NCI-H187 treated with DMSO at 0.1 percent for 48 hours (cell line): ENCODE measurements at regions not wholly inside any gene's neighbourhood (a gene's known extent, or its start where the extent isn't known, plus 50 kb on each side); places are given as distances from the start of the nearest gene placed in this dataset.

ENCODE experiments used
- DNase-seq: peaks from one replicate; lab custom pipeline; 2025; lab: John Stamatoyannopoulos, UW

- DNase-seq = no peak
Observed at GRCh38 chr3:30266524-30266923, 339.9 kb upstream of the TGFBR2 start.

GRCh38 chr3:30268288-30268687, 338.1 kb upstream of the TGFBR2 start:
- no peak for DNase-seq

- no peak for DNase-seq
Observed at GRCh38 chr3:30269751-30270445, 336.5 kb upstream of the TGFBR2 start.

- no peak for DNase-seq
Observed at GRCh38 chr3:30271781-30272180, 334.6 kb upstream of the TGFBR2 start.

- DNase-seq = peak; percentile 59
Observed at GRCh38 chr3:30273304-30274072, 332.9 kb upstream of the TGFBR2 start.

GRCh38 chr3:30277494-30277893, 328.9 kb upstream of the TGFBR2 start:
- no peak for DNase-seq

- no peak for DNase-seq
Observed at GRCh38 chr3:30281526-30281925, 324.9 kb upstream of the TGFBR2 start.

- DNase-seq = no peak
Observed at GRCh38 chr3:30282154-30282696, 324.2 kb upstream of the TGFBR2 start.

- DNase-seq = no peak
Observed at GRCh38 chr3:30285188-30286006, 321.0 kb upstream of the TGFBR2 start.

- no peak for DNase-seq
Observed at GRCh38 chr3:30286007-30286669, 320.3 kb upstream of the TGFBR2 start.

GRCh38 chr3:30286811-30287210, 319.6 kb upstream of the TGFBR2 start:
- DNase-seq = no peak

- no peak for DNase-seq
Observed at GRCh38 chr3:30288830-30289229, 317.6 kb upstream of the TGFBR2 start.

GRCh38 chr3:30289324-30289723, 317.1 kb upstream of the TGFBR2 start:
- DNase-seq = no peak

GRCh38 chr3:30289766-30290165, 316.6 kb upstream of the TGFBR2 start:
- no peak for DNase-seq

GRCh38 chr3:30290479-30290878, 315.9 kb upstream of the TGFBR2 start:
- no peak for DNase-seq

- no peak for DNase-seq
Observed at GRCh38 chr3:30292192-30292893, 314.1 kb upstream of the TGFBR2 start.

- no peak for DNase-seq
Observed at GRCh38 chr3:30293621-30294240, 312.7 kb upstream of the TGFBR2 start.

- peak; percentile 22 for DNase-seq
Observed at GRCh38 chr3:30294241-30294667, 312.1 kb upstream of the TGFBR2 start.

GRCh38 chr3:30297112-30297511, 309.3 kb upstream of the TGFBR2 start:
- no peak for DNase-seq

GRCh38 chr3:30299674-30300385, 306.6 kb upstream of the TGFBR2 start:
- no peak for DNase-seq
